ENCODE measurements at regions not wholly inside any gene's neighbourhood (a gene's known extent, or its start where the extent isn't known, plus 50 kb on each side); places are given as distances from the start of the nearest gene placed in this dataset.

- peak overlapping the region in 1 of 5 donors; percentile 33 for H3K9ac ChIP-seq (ENCODE audit: low read length in 5 of 5)
- no peak overlapping the region for H3K4me3 ChIP-seq (ENCODE audit: low read depth in 1 of 5, low read length in 5 of 5)
- H3K27ac ChIP-seq (ENCODE audit: low read depth, low read length), result no peak overlapping the region
- H3K4me1 ChIP-seq (ENCODE audit: control insufficient read depth in 5 of 5, insufficient read depth in 5 of 5, low read length in 5 of 5), result peaks cover 0 to 16% (median 0%) of the 10 kb centered on the region in 5 donors
- no peaks in the 10 kb centered on the region for H3K9me3 ChIP-seq (ENCODE audit: control insufficient read depth in 5 of 5, low read length in 5 of 5)
- no peaks in the 10 kb centered on the region for H3K27me3 ChIP-seq (ENCODE audit: control insufficient read depth in 5 of 5, insufficient read depth in 4 of 5, low read length in 5 of 5)
- no peaks in the 10 kb centered on the region for H3K36me3 ChIP-seq (ENCODE audit: control insufficient read depth in 5 of 5, insufficient read depth in 5 of 5, low read length in 5 of 5)
These were observed 533.1 kb downstream of the ETS1 start for GRCh38 chr11:128053981-128054931.

DNA sequence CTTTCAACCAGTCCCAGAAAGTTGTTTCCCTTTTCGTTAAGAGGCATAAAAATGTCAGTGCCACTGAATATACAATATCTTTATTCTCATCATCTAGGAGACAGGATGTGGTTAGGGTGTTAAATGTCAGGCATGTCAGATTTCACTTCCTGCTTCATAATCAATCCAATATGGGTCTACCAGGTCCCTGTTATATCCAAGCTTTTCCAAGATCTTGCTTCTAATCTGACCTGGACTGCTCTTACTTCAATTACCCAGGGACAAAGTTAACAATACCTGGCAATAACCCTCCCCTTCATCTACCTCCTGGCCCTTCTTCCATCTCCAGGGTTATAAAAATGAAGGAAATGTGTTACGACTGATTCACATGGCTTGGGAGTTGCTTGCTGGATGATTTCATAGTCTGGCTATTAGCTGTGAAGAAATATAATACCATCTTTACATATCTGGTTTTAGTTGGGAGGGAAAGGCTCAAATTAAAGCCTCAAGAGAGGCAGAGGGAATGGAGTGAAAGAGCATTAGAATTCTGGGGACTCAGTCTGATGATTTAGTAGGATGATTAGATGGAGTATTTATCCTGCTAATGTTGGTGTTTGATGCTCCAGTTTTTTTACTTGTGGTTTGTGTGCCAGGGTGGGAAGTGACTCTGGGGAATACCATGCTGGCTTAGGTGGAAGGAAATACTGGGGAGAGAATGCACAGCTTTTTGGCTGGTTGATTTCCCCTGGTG is 534.3 kb downstream of the ETS1 start:
- Histone ChIP-seq H3K4me1 (ENCODE audit: control insufficient read depth in 5 of 5, insufficient read depth in 5 of 5, low read length in 5 of 5) (peaks cover 0 to 16% (median 0%) of the 10 kb centered on the region in 5 donors), H3K9me3 (ENCODE audit: control insufficient read depth in 5 of 5, low read length in 5 of 5) (no peaks in the 10 kb centered on the region), H3K9ac (ENCODE audit: low read length in 5 of 5) (peak overlapping the region in 1 of 5 donors; percentile 7), H3K27ac (ENCODE audit: low read depth, low read length) (no peak overlapping the region), H3K4me3 (ENCODE audit: low read depth in 1 of 5, low read length in 5 of 5) (no peak overlapping the region), H3K27me3 (ENCODE audit: control insufficient read depth in 5 of 5, insufficient read depth in 4 of 5, low read length in 5 of 5) (no peaks in the 10 kb centered on the region), H3K36me3 (ENCODE audit: control insufficient read depth in 5 of 5, insufficient read depth in 5 of 5, low read length in 5 of 5) (no peaks in the 10 kb centered on the region)

- H3K4me3 ChIP-seq (ENCODE audit: low read depth in 1 of 5, low read length in 5 of 5), result no peak overlapping the region
- peaks cover 0 to 6% (median 0%) of the 10 kb centered on the region in 5 donors for H3K4me1 ChIP-seq (ENCODE audit: control insufficient read depth in 5 of 5, insufficient read depth in 5 of 5, low read length in 5 of 5)
- H3K9ac ChIP-seq (ENCODE audit: low read length in 5 of 5), result no peak overlapping the region
- H3K9me3 ChIP-seq (ENCODE audit: control insufficient read depth in 5 of 5, low read length in 5 of 5), result no peaks in the 10 kb centered on the region
- no peaks in the 10 kb centered on the region for H3K36me3 ChIP-seq (ENCODE audit: control insufficient read depth in 5 of 5, insufficient read depth in 5 of 5, low read length in 5 of 5)
- no peaks in the 10 kb centered on the region for H3K27me3 ChIP-seq (ENCODE audit: control insufficient read depth in 5 of 5, insufficient read depth in 4 of 5, low read length in 5 of 5)
- no peak overlapping the region for H3K27ac ChIP-seq (ENCODE audit: low read depth, low read length)
These were observed 539.2 kb downstream of the ETS1 start for GRCh38 chr11:128048121-128048520.

- Histone ChIP-seq H3K9me3 (ENCODE audit: control insufficient read depth in 5 of 5, low read length in 5 of 5) (no peaks in the 10 kb centered on the region), H3K36me3 (ENCODE audit: control insufficient read depth in 5 of 5, insufficient read depth in 5 of 5, low read length in 5 of 5) (no peaks in the 10 kb centered on the region), H3K27me3 (ENCODE audit: control insufficient read depth in 5 of 5, insufficient read depth in 4 of 5, low read length in 5 of 5) (no peaks in the 10 kb centered on the region), H3K9ac (ENCODE audit: low read length in 5 of 5) (no peak overlapping the region), H3K4me3 (ENCODE audit: low read depth in 1 of 5, low read length in 5 of 5) (no peak overlapping the region), H3K4me1 (ENCODE audit: control insufficient read depth in 5 of 5, insufficient read depth in 5 of 5, low read length in 5 of 5) (no peaks in the 10 kb centered on the region), H3K27ac (ENCODE audit: low read depth, low read length) (no peak overlapping the region)
These were observed 540.3 kb downstream of the ETS1 start for GRCh38 chr11:128047026-128047425.

- Histone ChIP-seq H3K9me3 (ENCODE audit: control insufficient read depth in 5 of 5, low read length in 5 of 5) (no peaks in the 10 kb centered on the region), H3K27me3 (ENCODE audit: control insufficient read depth in 5 of 5, insufficient read depth in 4 of 5, low read length in 5 of 5) (no peaks in the 10 kb centered on the region)
These were observed 541.1 kb downstream of the ETS1 start for GRCh38 chr11:128046213-128046612.

DNA sequence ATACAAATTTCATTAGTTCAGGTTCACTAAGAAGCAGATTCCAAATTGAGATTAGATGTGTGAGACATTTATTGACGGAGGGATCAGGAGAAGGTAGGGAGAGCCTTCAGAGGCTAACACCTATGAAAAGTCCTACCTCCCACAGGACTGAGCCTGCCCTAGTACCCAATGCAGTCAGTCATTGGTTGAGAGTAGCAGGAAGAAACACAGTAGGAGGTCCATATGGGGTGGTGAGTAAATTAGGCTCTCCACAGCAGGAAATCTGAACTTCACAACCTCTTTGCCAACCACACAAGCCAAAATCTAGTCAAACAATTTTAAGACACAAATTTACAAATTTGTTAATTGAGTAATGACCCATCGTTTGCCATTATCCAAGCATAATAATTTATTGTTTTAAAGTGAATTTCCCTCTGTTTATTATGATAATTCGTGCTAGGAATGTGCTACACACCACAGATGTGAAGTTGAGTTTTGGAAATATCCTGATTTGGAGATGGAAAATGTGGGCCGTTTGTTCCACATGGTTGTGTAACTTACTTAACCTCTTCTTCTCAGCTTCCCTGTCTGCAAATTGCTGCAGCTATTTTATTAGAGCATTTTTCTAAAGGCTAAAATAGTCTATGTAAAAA is 542.1 kb downstream of the ETS1 start:
- peaks cover 0 to 6% (median 0%) of the 10 kb centered on the region in 5 donors for H3K4me1 ChIP-seq (ENCODE audit: control insufficient read depth in 5 of 5, insufficient read depth in 5 of 5, low read length in 5 of 5)
- no peak overlapping the region for H3K9ac ChIP-seq (ENCODE audit: low read length in 5 of 5)
- H3K36me3 ChIP-seq (ENCODE audit: control insufficient read depth in 5 of 5, insufficient read depth in 5 of 5, low read length in 5 of 5), result no peaks in the 10 kb centered on the region
- H3K9me3 ChIP-seq (ENCODE audit: control insufficient read depth in 5 of 5, low read length in 5 of 5), result no peaks in the 10 kb centered on the region
- H3K4me3 ChIP-seq (ENCODE audit: low read depth in 1 of 5, low read length in 5 of 5), result no peak overlapping the region
- H3K27me3 ChIP-seq (ENCODE audit: control insufficient read depth in 5 of 5, insufficient read depth in 4 of 5, low read length in 5 of 5), result no peaks in the 10 kb centered on the region
- H3K27ac ChIP-seq (ENCODE audit: low read depth, low read length), result no peak overlapping the region

More at GRCh38 chr11:128046213-128046612, 541.1 kb downstream of the ETS1 start:
- Histone ChIP-seq H3K4me1 (ENCODE audit: control insufficient read depth in 5 of 5, insufficient read depth in 5 of 5, low read length in 5 of 5) (no peaks in the 10 kb centered on the region), H3K4me3 (ENCODE audit: low read depth in 1 of 5, low read length in 5 of 5) (no peak overlapping the region), H3K36me3 (ENCODE audit: control insufficient read depth in 5 of 5, insufficient read depth in 5 of 5, low read length in 5 of 5) (no peaks in the 10 kb centered on the region), H3K27ac (ENCODE audit: low read depth, low read length) (no peak overlapping the region), H3K9ac (ENCODE audit: low read length in 5 of 5) (no peak overlapping the region)

- H3K4me1 ChIP-seq (ENCODE audit: control insufficient read depth in 5 of 5, insufficient read depth in 5 of 5, low read length in 5 of 5), result peaks cover 0 to 13% (median 10%) of the 10 kb centered on the region in 5 donors
- H3K36me3 ChIP-seq (ENCODE audit: control insufficient read depth in 5 of 5, insufficient read depth in 5 of 5, low read length in 5 of 5), result no peaks in the 10 kb centered on the region
- H3K27me3 ChIP-seq (ENCODE audit: control insufficient read depth in 5 of 5, insufficient read depth in 4 of 5, low read length in 5 of 5), result no peaks in the 10 kb centered on the region
- H3K27ac ChIP-seq (ENCODE audit: low read depth, low read length), result no peak overlapping the region
- no peak overlapping the region for H3K4me3 ChIP-seq (ENCODE audit: low read depth in 1 of 5, low read length in 5 of 5)
- no peak overlapping the region for H3K9ac ChIP-seq (ENCODE audit: low read length in 5 of 5)
- H3K9me3 ChIP-seq (ENCODE audit: control insufficient read depth in 5 of 5, low read length in 5 of 5), result no peaks in the 10 kb centered on the region
These were observed 545.0 kb downstream of the ETS1 start for GRCh38 chr11:128042290-128042751.

- Histone ChIP-seq H3K9me3 (ENCODE audit: control insufficient read depth in 5 of 5, low read length in 5 of 5) (no peaks in the 10 kb centered on the region), H3K4me1 (ENCODE audit: control insufficient read depth in 5 of 5, insufficient read depth in 5 of 5, low read length in 5 of 5) (peaks cover 0 to 13% (median 10%) of the 10 kb centered on the region in 5 donors), H3K4me3 (ENCODE audit: low read depth in 1 of 5, low read length in 5 of 5) (no peak overlapping the region), H3K36me3 (ENCODE audit: control insufficient read depth in 5 of 5, insufficient read depth in 5 of 5, low read length in 5 of 5) (no peaks in the 10 kb centered on the region), H3K9ac (ENCODE audit: low read length in 5 of 5) (no peak overlapping the region), H3K27ac (ENCODE audit: low read depth, low read length) (no peak overlapping the region), H3K27me3 (ENCODE audit: control insufficient read depth in 5 of 5, insufficient read depth in 4 of 5, low read length in 5 of 5) (no peaks in the 10 kb centered on the region)
These were observed 546.8 kb downstream of the ETS1 start for GRCh38 chr11:128040603-128041002.

DNA sequence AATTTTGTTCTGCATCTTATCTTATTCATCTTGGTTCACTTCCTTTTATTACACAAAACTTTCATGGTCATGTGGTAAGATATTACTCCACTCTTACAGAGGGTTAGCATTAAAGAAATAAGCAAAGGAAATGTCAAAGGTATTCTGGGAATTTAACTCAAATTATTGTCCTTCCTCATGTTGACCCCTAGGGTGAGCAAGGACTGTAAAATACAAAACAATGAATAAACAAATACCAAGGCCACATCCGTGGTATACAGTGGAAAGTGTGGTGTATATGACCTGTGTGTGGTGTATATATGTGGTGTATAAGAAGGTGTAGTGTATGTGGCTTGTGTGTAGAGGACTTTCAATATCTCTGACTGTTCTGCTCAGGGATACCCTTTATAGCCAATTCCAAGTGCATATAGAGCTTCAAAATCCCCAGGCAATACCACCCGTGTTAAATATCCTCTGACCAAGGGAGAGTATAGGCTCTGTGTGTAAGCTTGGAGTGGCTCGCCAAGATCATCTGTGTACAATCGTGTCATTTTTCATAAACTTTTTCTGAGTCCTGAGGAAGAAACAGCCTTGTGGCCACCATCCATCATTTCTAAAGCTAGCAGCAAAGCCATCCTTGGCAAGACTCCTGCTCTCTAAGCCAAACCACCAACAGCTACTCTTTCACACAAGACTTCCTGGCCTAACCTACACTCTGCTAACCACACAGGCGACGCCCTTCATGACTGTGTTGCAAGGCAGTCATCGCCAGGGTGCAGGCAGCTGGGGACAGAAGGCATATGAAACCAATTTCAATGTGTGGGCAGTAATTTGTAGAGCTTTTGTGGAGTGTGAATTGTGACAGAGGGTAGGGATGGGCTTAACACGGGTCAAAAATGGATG is 548.0 kb downstream of the ETS1 start:
- Histone ChIP-seq H3K9me3 (ENCODE audit: control insufficient read depth in 5 of 5, low read length in 5 of 5) (no peaks in the 10 kb centered on the region), H3K4me1 (ENCODE audit: control insufficient read depth in 5 of 5, insufficient read depth in 5 of 5, low read length in 5 of 5) (peaks cover 0 to 13% (median 10%) of the 10 kb centered on the region in 5 donors), H3K27ac (ENCODE audit: low read depth, low read length) (no peak overlapping the region), H3K9ac (ENCODE audit: low read length in 5 of 5) (no peak overlapping the region), H3K27me3 (ENCODE audit: control insufficient read depth in 5 of 5, insufficient read depth in 4 of 5, low read length in 5 of 5) (no peaks in the 10 kb centered on the region), H3K4me3 (ENCODE audit: low read depth in 1 of 5, low read length in 5 of 5) (no peak overlapping the region), H3K36me3 (ENCODE audit: control insufficient read depth in 5 of 5, insufficient read depth in 5 of 5, low read length in 5 of 5) (no peaks in the 10 kb centered on the region)
